ENCODE measurements at regions not wholly inside any gene's neighbourhood (a gene's known extent, or its start where the extent isn't known, plus 50 kb on each side); places are given as distances from the start of the nearest gene placed in this dataset.

DNA sequence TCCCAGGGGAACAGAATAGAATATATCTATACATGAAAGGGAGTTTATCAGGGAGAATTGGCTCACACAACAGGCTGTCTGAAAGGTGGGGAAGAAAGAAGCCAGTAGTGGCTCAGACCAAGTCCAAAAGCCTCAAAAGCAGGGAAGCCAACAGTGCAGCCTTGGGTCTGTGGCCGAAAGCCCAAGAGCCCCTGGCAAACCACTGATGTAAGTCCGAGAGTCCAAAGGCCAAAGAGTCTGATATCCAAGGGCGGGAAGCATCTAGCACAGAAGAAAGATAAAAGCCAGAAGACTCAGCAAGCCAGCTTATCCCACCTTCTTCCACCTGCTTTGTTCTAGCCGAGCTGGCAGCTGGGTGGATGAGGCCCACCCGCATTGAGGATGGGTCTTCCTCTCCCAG lies 172.5 kb downstream of the CCDC71L start:
- no peak overlapping the region for H3K27ac Mint-ChIP-seq
- TF ChIP-seq CTCF (IDR thresholded peaks at IDR 0.05), result no peak
- ChIA-PET CTCF (interaction anchor here (1.1 to 1.7 kb wide), 2 partner anchors 54 to 172 kb away, joined by 3 to 5 read pairs; partner anchors contain the start of gene CCDC71L), POLR2A (no interaction called here)
- peaks cover 3% of the 10 kb centered on the region for H3K9me3 Mint-ChIP-seq
- H3K4me1 Mint-ChIP-seq (ENCODE audit: low read depth), result peaks cover 34% of the 10 kb centered on the region
- H3K27me3 Mint-ChIP-seq, result peaks cover 6% of the 10 kb centered on the region
- intact Hi-C loops (cut with micrococcal nuclease), result no loop called here
- ATAC-seq, result no peak
- no peak for DNase-seq
- no peak overlapping the region for H3K4me3 Mint-ChIP-seq
- peaks cover 2% of the 10 kb centered on the region for H3K36me3 Mint-ChIP-seq (ENCODE audit: low read depth)

GRCh38 chr7:106487892-106488291 lies 173.1 kb downstream of the CCDC71L start:
- H3K27ac Mint-ChIP-seq, result no peak overlapping the region
- peaks cover 3% of the 10 kb centered on the region for H3K9me3 Mint-ChIP-seq
- POLR2A ChIA-PET, result no interaction called here
- H3K36me3 Mint-ChIP-seq (ENCODE audit: low read depth), result peaks cover 2% of the 10 kb centered on the region
- CTCF ChIA-PET, result interaction anchor here (1.7 to 2.4 kb wide), 2 partner anchors 55 to 311 kb away, joined by 5 to 8 read pairs; no protein-coding TSS in a partner anchor
- intact Hi-C loops (cut with micrococcal nuclease), result no loop called here
- ATAC-seq, result no peak
- TF ChIP-seq CTCF (IDR thresholded peaks at IDR 0.05), result no peak
- no peak overlapping the region for H3K4me3 Mint-ChIP-seq
- H3K27me3 Mint-ChIP-seq, result peaks cover 6% of the 10 kb centered on the region
- no peak for DNase-seq
- peaks cover 36% of the 10 kb centered on the region for H3K4me1 Mint-ChIP-seq (ENCODE audit: low read depth)

DNA sequence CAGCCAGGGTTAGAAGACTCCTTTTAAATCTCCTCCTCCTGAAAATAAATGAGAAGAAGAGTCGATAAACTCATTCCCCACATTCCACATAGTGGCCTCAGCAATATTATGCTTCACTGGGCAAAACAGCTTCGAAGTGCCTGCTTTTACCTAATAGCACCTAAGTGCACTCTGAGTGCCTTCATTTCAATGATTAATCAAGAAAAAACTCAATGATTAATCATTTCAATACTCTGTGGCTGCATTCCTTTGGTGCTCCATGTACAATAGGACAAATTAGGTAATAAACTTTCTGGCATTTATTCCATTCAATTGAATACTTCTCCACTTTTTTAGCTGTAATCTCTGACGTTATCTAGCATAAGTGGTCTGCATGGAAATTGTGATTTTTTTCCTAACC lies 174.6 kb downstream of the CCDC71L start:
- ChIA-PET CTCF (interaction anchor here (2.4 to 4.0 kb wide), 2 partner anchors 24 to 309 kb away, joined by 8 to 17 read pairs; no protein-coding TSS in a partner anchor), POLR2A (no interaction called here)
- Mint-ChIP-seq H3K4me3 (no peak overlapping the region), H3K36me3 (ENCODE audit: low read depth) (peaks cover 5% of the 10 kb centered on the region), H3K9me3 (peaks cover 5% of the 10 kb centered on the region), H3K27ac (no peak overlapping the region), H3K4me1 (ENCODE audit: low read depth) (peaks cover 47% of the 10 kb centered on the region), H3K27me3 (peaks cover 9% of the 10 kb centered on the region)
- ATAC-seq (no peak), DNase-seq (no peak)
- TF ChIP-seq CTCF (IDR thresholded peaks at IDR 0.05), result no peak
- intact Hi-C loops (cut with micrococcal nuclease), result no loop called here

DNA sequence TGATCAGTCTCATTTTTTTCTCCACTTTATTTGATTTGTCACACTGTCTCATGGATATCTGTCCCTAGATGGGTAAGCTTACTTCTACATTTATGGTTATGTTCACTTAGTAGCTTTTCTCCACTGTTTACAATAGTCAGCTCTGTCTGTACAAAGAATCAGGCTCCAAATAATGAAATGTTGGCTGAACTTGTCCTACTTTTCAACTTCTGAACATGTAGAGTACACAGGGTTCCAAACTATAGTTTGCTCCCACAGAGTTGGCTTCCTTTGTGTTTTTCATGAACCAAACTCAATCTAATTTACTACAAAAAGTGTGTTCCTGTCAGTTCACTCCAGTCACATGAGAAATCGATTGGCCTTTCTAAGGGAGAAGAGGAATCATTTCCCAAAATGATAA lies 175.0 kb downstream of the CCDC71L start:
- TF ChIP-seq CTCF (IDR thresholded peaks at IDR 0.05), result no peak
- Mint-ChIP-seq H3K27ac (peak overlapping the region; percentile 89), H3K27me3 (peaks cover 9% of the 10 kb centered on the region), H3K4me1 (ENCODE audit: low read depth) (peaks cover 52% of the 10 kb centered on the region), H3K36me3 (ENCODE audit: low read depth) (peaks cover 5% of the 10 kb centered on the region), H3K9me3 (peaks cover 5% of the 10 kb centered on the region), H3K4me3 (no peak overlapping the region)
- DNase-seq (no peak), ATAC-seq (no peak)
- intact Hi-C loops (cut with micrococcal nuclease), result no loop called here
- ChIA-PET POLR2A (interaction anchor here (1.1 kb wide), 1 partner anchor 201 kb away, joined by 6 read pairs; the partner anchor contains the start of gene NAMPT), CTCF (interaction anchor here (1.1 to 4.0 kb wide), 3 partner anchors 15 to 309 kb away, joined by 3 to 17 read pairs (median 8); no protein-coding TSS in a partner anchor)

DNA sequence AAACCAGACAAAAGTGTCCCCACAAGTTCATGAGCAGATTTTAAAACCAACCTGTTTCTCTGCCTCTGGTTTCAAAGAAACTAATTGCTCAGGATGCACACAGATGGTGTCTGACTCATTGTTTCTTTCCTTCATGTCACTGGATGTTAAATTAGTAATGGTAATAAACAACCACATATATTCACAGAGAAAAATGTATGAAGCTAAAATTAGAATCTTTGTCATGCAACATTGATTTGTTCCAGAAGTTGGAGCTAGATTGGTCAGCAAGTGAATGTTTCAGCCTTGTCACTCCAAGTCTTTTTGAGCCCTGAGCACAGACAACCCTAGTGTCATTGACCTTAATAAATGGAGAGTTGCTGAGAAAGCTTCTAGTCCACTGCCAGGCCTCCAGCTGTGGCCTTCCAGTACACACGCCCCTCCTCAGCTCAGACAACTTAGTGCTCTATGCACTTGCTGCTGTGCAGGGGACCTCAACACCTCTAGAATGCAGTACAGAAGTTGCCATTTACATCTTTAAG lies 175.9 kb downstream of the CCDC71L start:
- POLR2A ChIA-PET, result interaction anchor here (0.8 to 1.2 kb wide), 5 partner anchors 60 to 212 kb away, joined by 3 to 6 read pairs (median 5); partner anchors contain the start of gene NAMPT
- DNase-seq, result peak; percentile 27
- peaks cover 7% of the 10 kb centered on the region for H3K27me3 Mint-ChIP-seq
- peaks cover 60% of the 10 kb centered on the region for H3K4me1 Mint-ChIP-seq (ENCODE audit: low read depth)
- peaks cover 5% of the 10 kb centered on the region for H3K36me3 Mint-ChIP-seq (ENCODE audit: low read depth)
- peaks cover 2% of the 10 kb centered on the region for H3K9me3 Mint-ChIP-seq
- peak overlapping the region; percentile 89 for H3K27ac Mint-ChIP-seq
- peak overlapping the region; percentile 16 for H3K4me3 Mint-ChIP-seq
- no peak for TF ChIP-seq CTCF (IDR thresholded peaks at IDR 0.05)
- CTCF ChIA-PET, result interaction anchor here (1.1 to 4.0 kb wide), 5 partner anchors 16 to 308 kb away, joined by 3 to 17 read pairs (median 8); no protein-coding TSS in a partner anchor
- peak; percentile 72 for ATAC-seq
- intact Hi-C loops (cut with micrococcal nuclease), result no loop called here

All from activated CD8-positive, alpha-beta T cell treated with anti-CD3 and anti-CD28 coated beads for 36 hours (primary cell).